Cardiac fibroblast (primary cell): ENCODE measurements at regions not wholly inside any gene's neighbourhood (a gene's known extent, or its start where the extent isn't known, plus 50 kb on each side); places are given as distances from the start of the nearest gene placed in this dataset.

Source experiments
- DNase-seq, 2 donors: peaks; one replicate each; pipeline versions ENCODE4 v3.0.0 to v3.0.0-alpha.2; 2010; ENCODE audit warnings: low read depth in 2 of 2
- H3K4me3 ChIP-seq, 2 donors: replicated peaks in 1 of 2; 1 replicate in 1 of 2; 2 replicates in 1 of 2; pipeline ENCODE4 v1.5.1; 2011; ENCODE audit warnings: low read depth in 2 of 2, low read length in 2 of 2, mild to moderate bottlenecking in 2 of 2, moderate library complexity in 1 of 2
- TF ChIP-seq, protein P1 (sequence below): IDR thresholded peaks from one replicate; pipeline ENCODE4 v1.5.1; 2011; ENCODE audit warnings: low read depth, mild to moderate bottlenecking, low read length, inconsistent platforms

DNA sequence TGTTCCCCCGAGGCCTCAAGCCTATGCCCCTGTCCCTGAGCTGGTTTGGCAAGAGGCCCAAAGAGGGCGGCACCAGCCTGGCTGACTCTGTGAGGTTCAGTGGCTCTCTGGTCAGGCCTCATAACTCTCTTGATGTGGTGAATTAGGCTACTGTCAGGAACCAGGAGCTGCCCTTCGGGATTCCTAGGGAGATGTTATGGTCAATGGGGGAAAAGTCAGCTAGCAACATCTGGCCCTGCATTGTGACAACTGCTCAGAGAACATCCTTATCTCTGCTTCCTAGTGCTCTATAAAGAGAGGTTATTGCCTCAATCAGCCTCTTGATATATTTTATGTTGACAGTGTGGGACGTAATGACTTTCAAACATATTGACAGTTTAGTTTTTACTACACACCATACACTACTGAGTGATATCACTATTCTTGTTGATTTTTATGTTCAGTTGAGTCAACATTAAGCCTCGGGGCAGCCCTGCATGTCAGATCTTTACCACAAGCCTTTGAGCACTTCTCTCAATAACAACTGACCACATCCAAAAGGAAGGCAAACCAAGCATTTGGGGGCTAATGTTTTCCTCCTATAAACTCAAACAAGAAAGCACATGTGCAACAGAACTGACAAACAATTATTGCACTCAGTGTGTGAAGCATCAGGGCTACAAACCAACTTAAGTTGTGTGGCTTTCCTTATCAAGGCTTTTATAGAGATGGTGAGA is 448.3 kb upstream of the SLC14A2 start:
- TF ChIP-seq, protein P1, sequence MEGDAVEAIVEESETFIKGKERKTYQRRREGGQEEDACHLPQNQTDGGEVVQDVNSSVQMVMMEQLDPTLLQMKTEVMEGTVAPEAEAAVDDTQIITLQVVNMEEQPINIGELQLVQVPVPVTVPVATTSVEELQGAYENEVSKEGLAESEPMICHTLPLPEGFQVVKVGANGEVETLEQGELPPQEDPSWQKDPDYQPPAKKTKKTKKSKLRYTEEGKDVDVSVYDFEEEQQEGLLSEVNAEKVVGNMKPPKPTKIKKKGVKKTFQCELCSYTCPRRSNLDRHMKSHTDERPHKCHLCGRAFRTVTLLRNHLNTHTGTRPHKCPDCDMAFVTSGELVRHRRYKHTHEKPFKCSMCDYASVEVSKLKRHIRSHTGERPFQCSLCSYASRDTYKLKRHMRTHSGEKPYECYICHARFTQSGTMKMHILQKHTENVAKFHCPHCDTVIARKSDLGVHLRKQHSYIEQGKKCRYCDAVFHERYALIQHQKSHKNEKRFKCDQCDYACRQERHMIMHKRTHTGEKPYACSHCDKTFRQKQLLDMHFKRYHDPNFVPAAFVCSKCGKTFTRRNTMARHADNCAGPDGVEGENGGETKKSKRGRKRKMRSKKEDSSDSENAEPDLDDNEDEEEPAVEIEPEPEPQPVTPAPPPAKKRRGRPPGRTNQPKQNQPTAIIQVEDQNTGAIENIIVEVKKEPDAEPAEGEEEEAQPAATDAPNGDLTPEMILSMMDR = no peak
- no peak overlapping the region for H3K4me3 ChIP-seq
- peak in 1 of 2 donors; percentile 52 for DNase-seq

DNA sequence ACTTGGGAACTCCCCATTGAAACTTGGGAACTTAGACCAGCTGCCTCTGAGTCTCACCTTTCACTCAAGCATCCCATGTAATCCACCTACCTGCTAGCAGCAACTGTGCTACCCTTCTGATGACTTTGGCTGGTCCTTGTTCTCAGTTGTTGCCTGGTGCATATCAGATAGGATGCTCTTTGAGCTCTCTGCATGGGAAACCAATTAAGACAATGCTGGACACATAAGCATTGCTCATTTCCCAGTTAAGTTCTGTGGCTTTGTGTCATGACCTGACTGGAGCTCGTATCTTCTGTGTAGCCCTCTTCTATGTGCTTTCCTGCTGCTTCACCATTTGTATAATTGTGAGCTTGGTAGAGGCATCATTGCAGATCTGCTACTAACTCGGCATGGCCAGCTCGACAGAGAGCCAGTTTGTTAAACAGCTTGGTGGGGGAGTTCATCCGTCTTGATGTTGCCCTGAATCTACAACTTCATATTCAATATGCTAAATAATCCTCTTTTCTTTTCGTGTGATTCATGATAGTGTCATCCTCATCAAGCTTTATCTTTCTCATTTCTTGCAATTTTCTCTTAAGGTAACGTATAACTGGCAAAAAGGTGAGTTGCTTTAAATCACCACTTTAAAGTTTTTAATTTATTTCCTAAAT is 447.5 kb upstream of the SLC14A2 start:
- no peak overlapping the region for H3K4me3 ChIP-seq
- TF ChIP-seq, protein P1 = no peak
- peak; percentile 32 to 80 for DNase-seq

DNA sequence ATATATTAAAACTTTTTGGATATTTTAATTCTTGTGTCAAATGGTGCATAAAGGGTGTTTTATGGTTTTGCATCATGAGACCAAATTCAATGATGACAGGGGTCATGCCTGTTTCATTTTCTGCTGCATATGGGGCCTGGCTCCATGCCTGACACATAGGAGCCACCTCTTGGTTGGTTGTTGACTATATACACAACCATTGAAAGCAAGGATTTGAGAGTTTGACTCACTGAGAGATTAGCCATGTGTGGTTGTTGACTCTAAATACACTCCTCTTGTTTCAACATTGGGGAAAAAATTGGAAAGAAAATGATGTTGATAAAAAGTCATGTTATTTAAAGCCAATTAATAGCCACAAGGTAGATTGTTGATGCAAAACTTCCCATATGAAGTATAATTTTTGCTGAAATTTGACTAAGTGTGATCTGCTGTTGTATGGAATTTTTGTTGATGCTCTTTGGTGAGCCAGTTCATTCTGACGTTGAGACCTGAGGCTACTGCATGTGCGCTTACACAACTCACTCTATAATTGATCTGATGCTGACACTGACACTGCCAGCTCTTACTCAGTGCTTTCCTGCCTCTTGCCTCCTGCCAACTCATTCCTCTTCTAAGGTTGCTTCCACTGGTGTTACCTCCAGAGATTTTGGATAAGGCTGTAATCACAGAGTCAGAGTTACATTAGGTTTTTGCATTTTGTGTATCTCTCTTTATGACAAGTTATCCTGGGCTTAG is 446.2 kb upstream of the SLC14A2 start:
- peak; percentile 85 for DNase-seq
- no peak overlapping the region for H3K4me3 ChIP-seq
- TF ChIP-seq, protein P1 = no peak

DNA sequence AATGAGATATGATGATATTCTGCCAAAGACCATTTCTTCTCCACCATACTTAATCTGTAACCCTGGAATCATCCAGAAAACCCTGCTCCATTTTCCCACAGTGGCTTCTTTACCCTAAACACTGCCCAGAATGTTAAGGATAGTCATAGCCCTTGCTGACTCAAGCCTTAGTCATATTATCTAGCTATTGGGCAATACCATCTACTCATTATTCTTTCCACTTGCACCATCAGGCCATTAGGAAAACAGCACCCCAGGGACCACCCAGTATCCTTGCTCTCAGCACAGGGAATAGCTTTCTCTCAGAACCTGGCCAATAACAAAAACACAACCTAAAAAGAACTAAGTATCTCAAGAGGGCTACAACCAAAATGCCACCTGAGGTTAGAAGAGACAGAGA is 445.7 kb upstream of the SLC14A2 start:
- no peak overlapping the region for H3K4me3 ChIP-seq
- TF ChIP-seq, protein P1 = no peak
- DNase-seq = peak; percentile 94 to 96

DNA sequence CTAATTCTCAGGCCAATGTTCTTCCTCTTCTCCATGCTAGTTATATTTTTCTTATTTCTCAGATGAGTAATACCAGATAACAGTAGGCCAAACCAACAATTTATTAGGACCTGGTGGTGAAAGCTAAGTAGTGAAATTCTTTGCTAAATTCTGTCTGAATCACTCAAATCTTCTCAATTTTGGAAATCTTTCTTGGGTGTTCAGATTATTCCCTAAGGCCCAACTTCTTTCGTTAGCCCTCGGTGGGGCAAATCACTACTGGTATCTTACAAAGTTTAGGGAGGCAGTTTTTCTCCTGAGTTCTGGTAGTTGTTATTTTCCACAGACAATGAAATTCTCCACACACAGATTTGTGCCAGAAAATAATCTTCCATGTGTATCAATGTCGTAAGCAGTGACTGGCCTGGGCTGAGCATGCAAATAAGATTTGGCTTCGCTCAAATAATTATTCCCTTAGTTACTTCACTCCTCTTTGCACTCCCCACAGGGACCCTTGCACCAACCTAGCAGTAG is 443.5 kb upstream of the SLC14A2 start:
- peak; percentile 64 to 78 for DNase-seq

DNA sequence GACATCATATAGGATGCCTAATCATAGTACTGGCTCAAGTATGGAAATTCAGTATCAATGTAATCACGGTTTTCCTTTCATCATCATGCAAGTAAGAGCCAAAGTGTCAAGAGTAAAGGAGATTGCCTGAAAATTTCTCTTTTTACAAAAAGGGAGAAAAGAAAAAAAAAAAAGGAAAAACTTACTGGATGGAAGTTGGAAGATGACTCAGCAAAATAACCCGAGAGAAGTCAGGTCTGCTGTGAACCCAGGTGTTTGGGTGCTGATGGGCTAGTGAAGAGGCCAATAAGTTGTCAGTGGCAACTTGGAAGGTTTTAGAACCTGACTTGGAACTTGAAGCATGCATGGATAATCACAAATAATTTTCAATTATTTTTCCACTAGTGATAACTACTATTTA is 441.9 kb upstream of the SLC14A2 start:
- TF ChIP-seq, protein P1 = no peak
- H3K4me3 ChIP-seq = no peak overlapping the region
- DNase-seq = no peak

More for the DNA sequence above, 443.5 kb upstream of the SLC14A2 start:
- TF ChIP-seq, protein P1 = no peak
- no peak overlapping the region for H3K4me3 ChIP-seq
